Endothelial cell of umbilical vein (primary cell): ENCODE measurements at regions not wholly inside any gene's neighbourhood (a gene's known extent, or its start where the extent isn't known, plus 50 kb on each side); places are given as distances from the start of the nearest gene placed in this dataset.

ENCODE experiments used
- CTCF ChIP-seq, 2 donors: IDR thresholded peaks; 1 replicate in 1 of 2; 2 replicates in 1 of 2; pipeline ENCODE4 v1.5.1; 2011; ENCODE audit warnings: low read length in 2 of 2, mild to moderate bottlenecking in 2 of 2, moderate library complexity in 2 of 2, control low read depth in 1 of 2, inconsistent platforms in 1 of 2, low read depth in 1 of 2; ENCODE audit not compliant: insufficient read depth in 1 of 2; ENCODE audit errors: extremely low read depth in 1 of 2
- EZH2 ChIP-seq: IDR thresholded peaks from 2 replicates; pipeline ENCODE4 v1.6.1; 2012; ENCODE audit warnings: borderline replicate concordance, low read depth, mild to moderate bottlenecking, moderate library complexity, low read length, inconsistent platforms; ENCODE audit not compliant: severe bottlenecking

- TF ChIP-seq CTCF (IDR thresholded peaks at IDR 0.05; ENCODE audit: extremely low read depth in 1 of 2, insufficient read depth in 1 of 2, low read depth in 1 of 2, low read length in 2 of 2) = no peak
- TF ChIP-seq EZH2 = no peak
These were observed 553.9 kb downstream of the SPRY1 start for GRCh38 chr4:123950530-123950929.
